ENCODE measurements at regions not wholly inside any gene's neighbourhood (a gene's known extent, or its start where the extent isn't known, plus 50 kb on each side); places are given as distances from the start of the nearest gene placed in this dataset.
A peak's percentile ranks its signal among the peaks of the same experiment; 100 is the strongest.

GRCh38 chr11:15794361-15795150 is 561.8 kb downstream of the SOX6 start:
- DNase-seq (ENCODE audit: low spot score in 2 of 2) = no peak
- no peak overlapping the region for H3K4me3 ChIP-seq
- intact Hi-C loops (cut with DNase I; ENCODE audit: low total_unique reads) = no loop called here
- H3K27ac ChIP-seq = no peak overlapping the region
- no peaks in the 10 kb centered on the region for H3K27me3 ChIP-seq
- TF ChIP-seq CTCF (IDR thresholded peaks at IDR 0.05) (no peak), POLR2A (IDR thresholded peaks at IDR 0.05) (no peak), POLR2AphosphoS5 (IDR thresholded peaks at IDR 0.05) (no peak)
- H3K4me1 ChIP-seq = no peaks in the 10 kb centered on the region
- H3K36me3 ChIP-seq = no peaks in the 10 kb centered on the region
- H3K9me3 ChIP-seq = peaks cover 0 to 4% of the 10 kb centered on the region in 2 donors

GRCh38 chr11:15795378-15795777 is 561.0 kb downstream of the SOX6 start:
- Histone ChIP-seq H3K27me3 (no peaks in the 10 kb centered on the region), H3K9me3 (peaks cover 0 to 4% of the 10 kb centered on the region in 2 donors), H3K4me1 (no peaks in the 10 kb centered on the region), H3K36me3 (no peaks in the 10 kb centered on the region), H3K27ac (no peak overlapping the region), H3K4me3 (no peak overlapping the region)
- no peak for DNase-seq (ENCODE audit: low spot score in 2 of 2)
- TF ChIP-seq POLR2AphosphoS5 (IDR thresholded peaks at IDR 0.05) = no peak
- TF ChIP-seq POLR2A (IDR thresholded peaks at IDR 0.05) = no peak
- TF ChIP-seq CTCF (IDR thresholded peaks at IDR 0.05) = no peak
- intact Hi-C loops (cut with DNase I; ENCODE audit: low total_unique reads) = no loop called here

- DNase-seq (ENCODE audit: low spot score in 2 of 2) = peak in 1 of 2 donors; percentile 44
- H3K27ac ChIP-seq = no peak overlapping the region
- TF ChIP-seq POLR2A (IDR thresholded peaks at IDR 0.05) (no peak), POLR2AphosphoS5 (IDR thresholded peaks at IDR 0.05) (no peak), CTCF (IDR thresholded peaks at IDR 0.05) (no peak)
- H3K4me3 ChIP-seq = no peak overlapping the region
- H3K36me3 ChIP-seq = no peaks in the 10 kb centered on the region
- H3K27me3 ChIP-seq = no peaks in the 10 kb centered on the region
- intact Hi-C loops (cut with DNase I; ENCODE audit: low total_unique reads) = no loop called here
- no peaks in the 10 kb centered on the region for H3K9me3 ChIP-seq
- H3K4me1 ChIP-seq = no peaks in the 10 kb centered on the region
Measured at GRCh38 chr11:15800111-15800800, 556.1 kb downstream of the SOX6 start.

GRCh38 chr11:15801126-15801525 is 555.2 kb downstream of the SOX6 start:
- H3K27me3 ChIP-seq = no peaks in the 10 kb centered on the region
- no peaks in the 10 kb centered on the region for H3K4me1 ChIP-seq
- H3K36me3 ChIP-seq = no peaks in the 10 kb centered on the region
- intact Hi-C loops (cut with DNase I; ENCODE audit: low total_unique reads) = no loop called here
- TF ChIP-seq POLR2A (IDR thresholded peaks at IDR 0.05) (no peak), POLR2AphosphoS5 (IDR thresholded peaks at IDR 0.05) (no peak), CTCF (IDR thresholded peaks at IDR 0.05) (no peak)
- H3K4me3 ChIP-seq = no peak overlapping the region
- no peak overlapping the region for H3K27ac ChIP-seq
- no peak for DNase-seq (ENCODE audit: low spot score in 2 of 2)
- H3K9me3 ChIP-seq = no peaks in the 10 kb centered on the region

- no peak for DNase-seq (ENCODE audit: low spot score in 2 of 2)
- H3K4me3 ChIP-seq = no peak overlapping the region
- H3K27ac ChIP-seq = no peak overlapping the region
- intact Hi-C loops (cut with DNase I; ENCODE audit: low total_unique reads) = no loop called here
- H3K36me3 ChIP-seq = no peaks in the 10 kb centered on the region
- H3K4me1 ChIP-seq = no peaks in the 10 kb centered on the region
- H3K9me3 ChIP-seq = no peaks in the 10 kb centered on the region
- no peaks in the 10 kb centered on the region for H3K27me3 ChIP-seq
- no peak for TF ChIP-seq POLR2A (IDR thresholded peaks at IDR 0.05)
- TF ChIP-seq POLR2AphosphoS5 (IDR thresholded peaks at IDR 0.05) = no peak
- no peak for TF ChIP-seq CTCF (IDR thresholded peaks at IDR 0.05)
Measured at GRCh38 chr11:15801616-15802015, 554.7 kb downstream of the SOX6 start.

Measured in breast epithelium (tissue), 4 donors.